OCI-LY1 (cell line): ENCODE measurements at regions not wholly inside any gene's neighbourhood (a gene's known extent, or its start where the extent isn't known, plus 50 kb on each side); places are given as distances from the start of the nearest gene placed in this dataset.

Source experiments
- EZH2 ChIP-seq: fragments of 200-600 bp; sonication (generic), shearing (Covaris generic); IDR thresholded peaks from 2 replicates; pipeline ENCODE4 v1.8.0; 2017; ENCODE audit warnings: borderline replicate concordance, mixed run types, mild to moderate bottlenecking, antibody characterized with exemption, low read length, moderate library complexity, mixed read lengths
- TF ChIP-seq, protein P1 (sequence below): fragments of 200-600 bp; sonication (generic), shearing (Covaris generic); IDR thresholded peaks from 2 replicates; pipeline ENCODE4 v1.5.1; 2017; ENCODE audit warnings: mild to moderate bottlenecking, antibody characterized with exemption, low read length, moderate library complexity, mixed read lengths

DNA sequence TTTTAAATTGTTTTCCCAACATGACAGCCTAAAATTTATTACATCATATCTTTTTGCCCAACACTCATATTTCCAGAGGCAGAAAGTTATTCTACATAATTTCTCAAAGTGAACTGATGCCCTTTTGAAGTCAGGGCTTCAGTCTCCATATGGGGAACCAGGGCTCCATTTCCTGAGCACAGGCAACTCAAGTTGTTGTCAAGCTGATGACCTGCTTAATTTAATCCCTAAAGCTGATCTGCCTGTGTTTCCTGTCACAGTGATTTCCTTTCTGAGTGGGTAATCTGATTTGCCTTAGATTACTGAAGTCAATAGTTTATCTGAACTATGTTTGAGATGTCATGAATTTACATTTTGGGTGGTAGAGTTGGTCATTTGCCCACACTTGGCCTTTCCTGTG, 932.1 kb upstream of the MANEA start:
- TF ChIP-seq, protein P1, sequence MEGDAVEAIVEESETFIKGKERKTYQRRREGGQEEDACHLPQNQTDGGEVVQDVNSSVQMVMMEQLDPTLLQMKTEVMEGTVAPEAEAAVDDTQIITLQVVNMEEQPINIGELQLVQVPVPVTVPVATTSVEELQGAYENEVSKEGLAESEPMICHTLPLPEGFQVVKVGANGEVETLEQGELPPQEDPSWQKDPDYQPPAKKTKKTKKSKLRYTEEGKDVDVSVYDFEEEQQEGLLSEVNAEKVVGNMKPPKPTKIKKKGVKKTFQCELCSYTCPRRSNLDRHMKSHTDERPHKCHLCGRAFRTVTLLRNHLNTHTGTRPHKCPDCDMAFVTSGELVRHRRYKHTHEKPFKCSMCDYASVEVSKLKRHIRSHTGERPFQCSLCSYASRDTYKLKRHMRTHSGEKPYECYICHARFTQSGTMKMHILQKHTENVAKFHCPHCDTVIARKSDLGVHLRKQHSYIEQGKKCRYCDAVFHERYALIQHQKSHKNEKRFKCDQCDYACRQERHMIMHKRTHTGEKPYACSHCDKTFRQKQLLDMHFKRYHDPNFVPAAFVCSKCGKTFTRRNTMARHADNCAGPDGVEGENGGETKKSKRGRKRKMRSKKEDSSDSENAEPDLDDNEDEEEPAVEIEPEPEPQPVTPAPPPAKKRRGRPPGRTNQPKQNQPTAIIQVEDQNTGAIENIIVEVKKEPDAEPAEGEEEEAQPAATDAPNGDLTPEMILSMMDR, result no peak
- TF ChIP-seq EZH2, result no peak
